ENCODE measurements at regions not wholly inside any gene's neighbourhood (a gene's known extent, or its start where the extent isn't known, plus 50 kb on each side); places are given as distances from the start of the nearest gene placed in this dataset.
"Not testable (repeated sequence)": the region's sequence is repeated elsewhere in the genome, so short reads cannot be mapped to it uniquely, and the experiment has no call there.

DNA sequence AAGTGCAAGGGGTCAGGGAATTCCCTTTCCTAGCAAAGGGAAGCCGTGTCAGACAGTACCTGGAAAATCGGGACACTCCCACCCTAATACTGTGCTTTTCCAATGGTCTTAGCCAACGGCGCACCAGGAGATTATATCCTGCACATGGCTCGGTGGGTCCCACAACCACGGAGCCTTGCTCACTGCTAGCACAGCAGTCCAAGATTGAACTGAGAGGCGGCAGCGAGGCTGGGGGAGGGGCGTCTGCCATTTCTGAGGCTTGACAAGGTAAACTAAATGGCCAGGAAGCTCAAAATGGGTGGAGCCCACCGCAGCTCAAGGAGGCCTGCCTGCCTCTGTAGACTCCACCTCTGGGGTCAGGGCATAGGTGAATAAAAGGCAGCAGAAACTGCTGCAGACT is 76.5 kb upstream of the LINC00632 start:
- H3K4me1 ChIP-seq; intact Hi-C loops (cut with DNase I); H3K4me3 ChIP-seq; DNase-seq; H3K27me3 ChIP-seq; H3K36me3 ChIP-seq (replicated peaks in 1 of 2; ENCODE audit: insufficient read depth in 1 of 2, low read depth in 2 of 2); ATAC-seq; H3K27ac ChIP-seq; H3K9me3 ChIP-seq: not testable (repeated sequence)
- 65 to 77% methylated on average over 6 to 10 of the region's 10 CpGs for WGBS, 2 donors

DNA sequence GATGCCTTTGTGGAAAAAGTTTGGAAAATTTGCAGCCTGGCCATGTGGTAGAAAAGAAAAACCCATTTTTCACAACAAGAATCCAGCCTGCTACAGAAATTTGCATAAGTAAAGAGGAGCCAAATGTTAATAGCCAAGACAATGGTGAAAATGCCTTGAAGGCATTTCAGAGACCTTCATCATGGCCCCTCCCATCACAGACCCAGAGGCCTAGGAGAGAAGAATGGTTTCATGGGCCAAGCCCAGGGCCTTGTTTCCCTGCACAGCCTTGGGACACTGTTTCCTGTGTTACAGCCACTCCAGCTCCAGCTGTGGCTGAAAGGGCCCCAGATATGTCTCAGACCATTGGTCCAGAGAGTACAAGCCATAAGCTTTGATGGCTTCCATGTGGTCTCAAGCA is 101.4 kb upstream of the LINC00632 start:
- intact Hi-C loops (cut with DNase I), result no loop called here

GRCh38 chrX:140602140-140602539 is 97.3 kb upstream of the SOX3 start:
- intact Hi-C loops (cut with DNase I), result no loop called here
- Histone ChIP-seq H3K27ac (no peak overlapping the region), H3K4me3 (no peak overlapping the region), H3K27me3 (no peaks in the 10 kb centered on the region), H3K4me1 (no peaks in the 10 kb centered on the region), H3K36me3 (replicated peaks in 1 of 2; ENCODE audit: insufficient read depth in 1 of 2, low read depth in 2 of 2) (no peaks in the 10 kb centered on the region), H3K9me3 (no peaks in the 10 kb centered on the region)
- 33 to 42% methylated on average over 3 of the region's 3 CpGs for WGBS, 2 donors
- no peak for TF ChIP-seq POLR2A (IDR thresholded peaks at IDR 0.05)
- TF ChIP-seq, protein P1, sequence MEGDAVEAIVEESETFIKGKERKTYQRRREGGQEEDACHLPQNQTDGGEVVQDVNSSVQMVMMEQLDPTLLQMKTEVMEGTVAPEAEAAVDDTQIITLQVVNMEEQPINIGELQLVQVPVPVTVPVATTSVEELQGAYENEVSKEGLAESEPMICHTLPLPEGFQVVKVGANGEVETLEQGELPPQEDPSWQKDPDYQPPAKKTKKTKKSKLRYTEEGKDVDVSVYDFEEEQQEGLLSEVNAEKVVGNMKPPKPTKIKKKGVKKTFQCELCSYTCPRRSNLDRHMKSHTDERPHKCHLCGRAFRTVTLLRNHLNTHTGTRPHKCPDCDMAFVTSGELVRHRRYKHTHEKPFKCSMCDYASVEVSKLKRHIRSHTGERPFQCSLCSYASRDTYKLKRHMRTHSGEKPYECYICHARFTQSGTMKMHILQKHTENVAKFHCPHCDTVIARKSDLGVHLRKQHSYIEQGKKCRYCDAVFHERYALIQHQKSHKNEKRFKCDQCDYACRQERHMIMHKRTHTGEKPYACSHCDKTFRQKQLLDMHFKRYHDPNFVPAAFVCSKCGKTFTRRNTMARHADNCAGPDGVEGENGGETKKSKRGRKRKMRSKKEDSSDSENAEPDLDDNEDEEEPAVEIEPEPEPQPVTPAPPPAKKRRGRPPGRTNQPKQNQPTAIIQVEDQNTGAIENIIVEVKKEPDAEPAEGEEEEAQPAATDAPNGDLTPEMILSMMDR (IDR thresholded peaks at IDR 0.05), result no peak
- DNase-seq (no peak), ATAC-seq (no peak)

More for the DNA sequence above, 101.4 kb upstream of the LINC00632 start:
- Histone ChIP-seq H3K4me3 (no peak overlapping the region), H3K27me3 (no peaks in the 10 kb centered on the region), H3K27ac (no peak overlapping the region), H3K4me1 (no peaks in the 10 kb centered on the region), H3K9me3 (no peaks in the 10 kb centered on the region), H3K36me3 (replicated peaks in 1 of 2; ENCODE audit: insufficient read depth in 1 of 2, low read depth in 2 of 2) (no peaks in the 10 kb centered on the region)
- DNase-seq (no peak), ATAC-seq (no peak)
- TF ChIP-seq, protein P1 (IDR thresholded peaks at IDR 0.05), result no peak
- no peak for TF ChIP-seq POLR2A (IDR thresholded peaks at IDR 0.05)

- Histone ChIP-seq H3K4me3 (no peak overlapping the region), H3K9me3 (no peaks in the 10 kb centered on the region), H3K27ac (no peak overlapping the region), H3K27me3 (no peaks in the 10 kb centered on the region), H3K36me3 (replicated peaks in 1 of 2; ENCODE audit: insufficient read depth in 1 of 2, low read depth in 2 of 2) (no peaks in the 10 kb centered on the region), H3K4me1 (no peaks in the 10 kb centered on the region)
- ATAC-seq (no peak), DNase-seq (no peak)
- TF ChIP-seq, protein P1 (IDR thresholded peaks at IDR 0.05), result no peak
- TF ChIP-seq POLR2A (IDR thresholded peaks at IDR 0.05), result no peak
- WGBS, 2 donors, result 61 to 66% methylated on average over 2 to 3 of the region's 3 CpGs
- intact Hi-C loops (cut with DNase I), result no loop called here
Observed at GRCh38 chrX:140599851-140600250, 95.0 kb upstream of the SOX3 start.

DNA sequence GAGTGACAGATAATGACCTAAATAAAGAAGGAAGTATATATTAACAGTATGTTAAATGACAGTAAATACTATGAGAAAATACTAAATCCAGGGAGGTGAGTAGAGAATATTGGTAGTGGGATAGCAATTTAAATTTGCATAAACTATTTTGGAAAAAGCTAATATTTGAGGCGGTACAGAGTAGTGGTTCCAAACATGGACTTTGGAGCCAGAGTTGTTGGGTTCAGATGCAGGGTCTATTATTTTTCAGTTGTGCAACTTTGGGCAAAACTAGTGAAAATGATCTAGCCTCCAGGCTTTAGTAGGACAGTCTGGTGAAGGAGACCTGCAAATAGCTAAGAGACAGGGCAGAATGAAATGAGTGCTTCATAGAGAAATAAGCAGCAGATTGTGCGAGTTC is 84.8 kb upstream of the SOX3 start:
- 78 to 86% methylated on average over 2 of the region's 2 CpGs for WGBS, 2 donors
- no peaks in the 10 kb centered on the region for H3K27me3 ChIP-seq

More for the DNA sequence above, 84.8 kb upstream of the SOX3 start:
- H3K9me3 ChIP-seq, result no peaks in the 10 kb centered on the region
- no peak overlapping the region for H3K4me3 ChIP-seq
- no peak for DNase-seq
- no peak overlapping the region for H3K27ac ChIP-seq
- intact Hi-C loops (cut with DNase I), result no loop called here
- ATAC-seq, result no peak
- TF ChIP-seq, protein P1 (IDR thresholded peaks at IDR 0.05), result no peak
- no peak for TF ChIP-seq POLR2A (IDR thresholded peaks at IDR 0.05)
- H3K4me1 ChIP-seq, result no peaks in the 10 kb centered on the region
- H3K36me3 ChIP-seq (replicated peaks in 1 of 2; ENCODE audit: insufficient read depth in 1 of 2, low read depth in 2 of 2), result no peaks in the 10 kb centered on the region
